Stimulated activated CD8-positive, alpha-beta memory T cell treated with anti-CD3 and anti-CD28 coated beads, Interleukin-4, amount 100 ng/mL, for 48 hours (primary cell): ENCODE measurements at regions not wholly inside any gene's neighbourhood (a gene's known extent, or its start where the extent isn't known, plus 50 kb on each side); places are given as distances from the start of the nearest gene placed in this dataset.

Experiments used
- DNase-seq: peaks from one replicate; pipeline ENCODE4 v3.0.0-alpha.2; 2020

- DNase-seq: no peak
Observed at GRCh38 chr4:12791536-12791935, 692.6 kb downstream of the RAB28 start.

- no peak for DNase-seq
Observed at GRCh38 chr4:12787261-12787660, 696.9 kb downstream of the RAB28 start.

GRCh38 chr4:12778706-12779105, 705.4 kb downstream of the RAB28 start:
- no peak for DNase-seq

- DNase-seq: no peak
Observed at GRCh38 chr4:12778191-12778590, 705.9 kb downstream of the RAB28 start.

GRCh38 chr4:12770351-12770750, 713.8 kb downstream of the RAB28 start:
- DNase-seq: no peak

GRCh38 chr4:12761694-12762093, 722.4 kb downstream of the RAB28 start:
- no peak for DNase-seq

- no peak for DNase-seq
Observed at GRCh38 chr4:12747154-12747553, 737.0 kb downstream of the RAB28 start.

GRCh38 chr4:12746221-12746620, 737.9 kb downstream of the RAB28 start:
- DNase-seq: no peak

- no peak for DNase-seq
Observed at GRCh38 chr4:12734586-12734985, 749.6 kb downstream of the RAB28 start.

- no peak for DNase-seq
Observed at GRCh38 chr4:12729384-12729783, 754.8 kb downstream of the RAB28 start.

GRCh38 chr4:12724510-12724909, 759.6 kb downstream of the RAB28 start:
- DNase-seq: no peak

- no peak for DNase-seq
Observed at GRCh38 chr4:12723849-12724447, 760.2 kb downstream of the RAB28 start.

GRCh38 chr4:12716896-12717295, 767.2 kb downstream of the RAB28 start:
- no peak for DNase-seq

GRCh38 chr4:12712648-12713339, 771.3 kb downstream of the RAB28 start:
- DNase-seq: no peak

GRCh38 chr4:12707381-12708175, 776.6 kb downstream of the RAB28 start:
- no peak for DNase-seq

GRCh38 chr4:12703036-12703435, 781.1 kb downstream of the RAB28 start:
- no peak for DNase-seq

GRCh38 chr4:12701384-12701783, 782.8 kb downstream of the RAB28 start:
- DNase-seq: no peak

GRCh38 chr4:12697970-12698369, 786.2 kb downstream of the RAB28 start:
- DNase-seq: no peak

- DNase-seq: no peak
Observed at GRCh38 chr4:12692815-12693214, 791.3 kb downstream of the RAB28 start.

GRCh38 chr4:12691168-12691567, 793.0 kb downstream of the RAB28 start:
- DNase-seq: no peak

- DNase-seq: no peak
Observed at GRCh38 chr4:12689457-12689856, 794.7 kb downstream of the RAB28 start.

- DNase-seq: no peak
Observed at GRCh38 chr4:12679217-12679616, 804.9 kb downstream of the RAB28 start.

GRCh38 chr4:12674184-12674583, 810.0 kb downstream of the RAB28 start:
- DNase-seq: no peak

GRCh38 chr4:12672303-12672702, 811.8 kb downstream of the RAB28 start:
- no peak for DNase-seq
